Mucosa of gallbladder (tissue), 1 donor: ENCODE measurements at regions not wholly inside any gene's neighbourhood (a gene's known extent, or its start where the extent isn't known, plus 50 kb on each side); places are given as distances from the start of the nearest gene placed in this dataset.
"Not testable (repeated sequence)": the region's sequence is repeated elsewhere in the genome, so short reads cannot be mapped to it uniquely, and the experiment has no call there.

Source experiments
- DNase-seq: peaks from one replicate; pipeline ENCODE4 v3.0.0-alpha.2; 2020; ENCODE audit warnings: low spot score
- donor health status: DM: no; HTN: no; CAD: no.

GRCh38 chr10:91088300-91089140, 131.9 kb upstream of the PCGF5 start:
- DNase-seq = no peak

- DNase-seq = no peak
These were observed 129.5 kb upstream of the PCGF5 start for GRCh38 chr10:91090761-91091529.

- no peak for DNase-seq
These were observed 128.7 kb upstream of the PCGF5 start for GRCh38 chr10:91091780-91092179.

GRCh38 chr10:91096274-91096673, 124.2 kb upstream of the PCGF5 start:
- no peak for DNase-seq

GRCh38 chr10:91097313-91097712, 123.2 kb upstream of the PCGF5 start:
- DNase-seq = no peak

- not testable (repeated sequence) for DNase-seq
These were observed 122.4 kb upstream of the PCGF5 start for GRCh38 chr10:91098021-91098420.

- DNase-seq = no peak
These were observed 116.9 kb upstream of the PCGF5 start for GRCh38 chr10:91103384-91104192.

GRCh38 chr10:91104193-91105041, 116.0 kb upstream of the PCGF5 start:
- no peak for DNase-seq

GRCh38 chr10:91105269-91105668, 115.2 kb upstream of the PCGF5 start:
- DNase-seq = no peak

- no peak for DNase-seq
These were observed 111.6 kb upstream of the PCGF5 start for GRCh38 chr10:91108820-91109219.

GRCh38 chr10:91111060-91111459, 109.4 kb upstream of the PCGF5 start:
- no peak for DNase-seq

- DNase-seq = no peak
These were observed 104.7 kb upstream of the PCGF5 start for GRCh38 chr10:91115618-91116390.

- no peak for DNase-seq
These were observed 103.0 kb upstream of the PCGF5 start for GRCh38 chr10:91117505-91117904.

GRCh38 chr10:91120348-91120747, 100.1 kb upstream of the PCGF5 start:
- DNase-seq = no peak

GRCh38 chr10:91123261-91123660, 97.2 kb upstream of the PCGF5 start:
- no peak for DNase-seq

- no peak for DNase-seq
These were observed 96.4 kb upstream of the PCGF5 start for GRCh38 chr10:91124016-91124415.

- no peak for DNase-seq
These were observed 94.0 kb upstream of the PCGF5 start for GRCh38 chr10:91126471-91126870.

- DNase-seq = no peak
These were observed 93.0 kb upstream of the PCGF5 start for GRCh38 chr10:91127341-91128082.

GRCh38 chr10:91135113-91135512, 85.3 kb upstream of the PCGF5 start:
- DNase-seq = no peak
